Fibroblast of skin of scalp (primary cell): ENCODE measurements at regions not wholly inside any gene's neighbourhood (a gene's known extent, or its start where the extent isn't known, plus 50 kb on each side); places are given as distances from the start of the nearest gene placed in this dataset.
A peak's percentile ranks its signal among the peaks of the same experiment; 100 is the strongest.

Source experiments
- DNase-seq: peaks from one replicate; pipeline ENCODE4 v3.0.0-alpha.2; 2013

DNA sequence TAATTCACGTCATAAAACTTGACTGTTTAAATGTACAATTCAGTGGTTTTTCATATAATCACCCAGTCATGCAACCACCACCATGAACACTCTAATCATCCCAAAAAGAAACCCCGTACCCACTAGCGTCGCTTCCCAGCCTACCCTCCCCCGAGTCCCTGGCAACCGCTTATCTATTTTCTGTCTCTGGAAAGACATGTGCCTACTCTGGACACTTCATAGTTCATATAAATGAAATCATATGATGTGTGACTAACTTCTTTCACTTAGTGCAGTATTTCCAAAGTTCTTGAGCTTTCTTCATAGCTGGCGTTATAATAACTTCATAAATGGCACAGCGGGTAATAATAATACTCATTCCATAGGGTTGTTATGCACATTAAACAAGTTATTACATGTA lies 215.2 kb downstream of the MYLK4 start:
- DNase-seq = no peak

DNA sequence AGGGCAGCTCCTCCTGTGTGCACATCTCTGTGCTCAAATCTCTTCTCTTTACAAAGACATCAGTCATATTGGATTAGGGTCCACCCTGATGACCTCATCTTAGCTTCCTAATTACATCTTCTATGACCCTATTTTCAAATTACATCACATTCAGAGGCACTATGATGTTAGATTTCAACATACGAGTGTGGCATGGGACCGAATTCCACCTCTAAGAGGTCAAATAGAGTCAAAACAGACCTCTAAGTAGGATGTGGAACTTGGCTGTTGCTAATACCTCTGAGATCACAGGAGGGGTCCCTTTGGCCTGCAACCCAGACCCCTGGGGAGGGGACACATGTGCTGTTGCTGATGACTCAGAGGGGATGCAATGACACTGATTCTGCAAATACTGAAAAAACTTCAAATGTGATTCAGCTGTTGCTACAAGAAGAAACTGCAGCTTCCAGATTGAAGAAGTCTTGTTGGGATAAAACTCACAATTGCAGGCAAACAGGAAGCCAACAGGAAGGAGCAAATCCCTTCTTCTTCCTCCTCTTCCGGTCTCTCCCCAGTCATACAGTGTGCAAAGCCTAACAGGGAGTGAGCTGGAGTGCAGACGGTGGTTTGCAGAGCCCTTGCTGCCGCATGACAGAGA lies 216.2 kb downstream of the MYLK4 start:
- DNase-seq = peak; percentile 83

DNA sequence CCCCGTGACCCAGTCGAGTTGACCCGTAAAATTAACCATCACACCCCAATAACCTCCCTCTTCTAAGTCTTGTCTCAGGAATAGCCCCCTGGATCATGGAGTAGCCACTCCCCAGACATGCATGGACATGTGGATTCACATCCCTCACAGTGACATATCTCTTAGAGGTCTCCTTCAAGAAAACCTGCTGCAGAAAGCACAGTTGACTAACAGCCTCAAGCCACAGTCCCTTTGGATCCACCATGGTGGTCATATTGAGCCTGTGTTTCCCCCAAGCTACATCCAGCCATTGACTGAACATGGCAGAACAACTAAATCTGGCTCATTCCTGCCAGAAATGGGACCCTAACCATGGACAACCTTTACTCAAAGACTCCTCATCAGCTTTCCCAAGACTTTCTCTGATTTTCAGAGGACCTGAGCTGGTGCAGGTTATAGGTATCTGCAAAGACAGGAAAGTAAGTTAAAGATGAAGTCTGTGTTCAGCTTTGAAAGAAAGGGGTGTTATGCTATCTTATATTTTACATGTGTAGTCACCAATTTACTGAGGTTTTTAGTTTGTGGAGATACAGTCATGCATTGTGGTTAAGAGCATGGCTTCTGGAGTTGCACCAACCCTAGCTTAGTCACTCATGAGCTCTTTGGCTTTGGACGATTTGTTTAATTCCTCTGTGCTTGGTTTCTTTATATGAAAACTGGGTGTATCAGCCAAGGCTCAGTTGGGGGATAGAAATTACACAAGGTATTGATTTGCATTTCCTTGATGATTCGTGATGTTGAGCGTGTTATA lies 219.1 kb downstream of the MYLK4 start:
- peak; percentile 95 for DNase-seq

DNA sequence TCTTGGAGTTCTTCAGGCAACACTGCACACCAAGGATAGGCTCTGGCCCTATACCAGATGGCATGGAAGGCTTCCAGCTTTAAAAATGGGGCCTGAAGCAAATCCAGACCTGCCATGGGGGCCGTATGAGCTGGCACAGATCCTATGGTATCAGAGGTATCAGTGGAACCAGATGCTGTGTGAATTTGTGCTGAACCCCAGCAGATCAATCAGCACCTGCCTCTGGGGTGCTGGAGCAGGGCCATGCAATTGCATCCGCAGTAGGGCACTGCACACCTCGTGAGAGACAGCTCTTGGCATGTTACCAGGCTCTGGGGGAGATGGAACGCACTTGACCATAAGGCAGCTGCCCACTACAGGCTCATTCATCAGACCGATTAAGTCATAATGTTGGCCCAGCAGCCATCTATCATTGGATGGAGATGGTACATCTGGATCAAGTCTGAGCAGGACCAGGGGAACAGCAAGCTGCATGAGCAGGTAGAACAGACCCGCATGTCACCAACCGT lies 221.5 kb downstream of the MYLK4 start:
- no peak for DNase-seq

DNA sequence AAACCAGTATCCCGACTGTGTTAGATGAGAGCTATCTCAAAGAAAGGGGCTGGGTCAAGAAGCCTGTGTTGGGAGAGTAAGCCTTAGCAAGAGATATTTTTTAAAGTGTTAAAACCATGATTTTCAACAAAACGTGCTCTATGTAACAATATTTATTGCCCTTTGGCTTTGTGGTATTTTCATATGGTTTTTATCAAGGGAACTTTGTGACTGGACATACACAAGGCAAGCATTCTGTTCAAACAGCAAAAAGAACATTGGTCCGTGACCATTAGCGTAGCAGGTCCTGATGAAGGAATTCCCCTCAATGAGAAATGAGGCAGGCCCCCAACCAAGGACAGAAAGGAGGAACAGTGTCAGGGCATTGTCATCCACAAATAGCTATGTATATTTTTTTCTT lies 222.6 kb downstream of the MYLK4 start:
- no peak for DNase-seq

DNA sequence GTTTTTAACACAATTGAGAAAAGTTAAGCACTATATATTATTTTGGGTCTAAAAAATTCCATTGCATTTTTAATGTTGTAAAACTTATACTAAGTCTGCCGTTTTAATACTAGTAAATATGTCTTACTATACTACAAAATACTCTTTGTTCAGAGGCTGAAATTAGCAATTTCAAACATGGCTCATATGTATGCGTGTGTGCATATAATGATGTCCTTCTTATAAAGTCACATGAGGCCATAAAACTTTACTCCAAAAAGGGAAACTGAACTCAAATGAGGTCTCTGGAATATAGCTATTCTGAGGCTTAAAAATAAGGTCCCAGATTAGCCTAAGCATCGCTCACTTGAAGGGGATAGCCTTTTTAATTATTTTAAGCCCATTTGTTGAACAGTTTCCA lies 224.0 kb downstream of the MYLK4 start:
- no peak for DNase-seq

DNA sequence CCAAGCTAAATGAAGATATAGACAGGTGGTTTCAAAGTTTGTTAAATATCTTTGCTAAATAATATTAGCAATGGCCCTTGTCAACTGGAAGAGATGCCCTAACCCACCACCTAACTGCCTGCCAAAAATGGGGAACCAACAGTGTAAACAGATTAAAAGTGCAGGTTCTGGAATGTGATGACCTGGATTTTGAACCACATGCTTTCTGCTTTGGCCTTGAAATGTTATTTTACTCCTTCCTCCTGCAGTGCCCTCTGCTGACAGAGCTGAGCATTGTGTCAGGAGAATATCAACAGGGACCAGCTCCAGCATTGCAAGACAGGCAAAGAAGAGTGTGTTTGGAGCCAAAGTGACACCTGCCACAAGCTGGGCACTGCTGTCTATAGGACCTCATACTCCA lies 226.6 kb downstream of the MYLK4 start:
- no peak for DNase-seq

DNA sequence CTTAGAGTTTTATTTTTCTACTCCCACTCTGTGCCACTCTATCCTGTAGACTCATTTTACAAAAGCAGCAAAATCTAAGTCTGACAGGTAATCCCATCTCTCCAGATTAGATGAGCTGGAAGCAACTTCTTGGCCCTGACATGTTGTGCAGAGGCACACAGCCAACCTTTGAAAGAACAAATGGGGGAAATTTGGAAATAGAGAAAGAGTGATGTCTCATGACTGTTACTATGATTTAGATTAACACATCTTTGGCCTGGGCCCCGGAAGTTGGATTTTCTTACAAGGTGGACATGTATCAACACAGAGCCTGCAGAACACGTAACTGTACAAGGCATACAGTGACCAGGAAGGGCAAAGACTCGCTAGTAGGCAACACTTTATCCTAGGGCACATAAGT lies 227.7 kb downstream of the MYLK4 start:
- DNase-seq = no peak

DNA sequence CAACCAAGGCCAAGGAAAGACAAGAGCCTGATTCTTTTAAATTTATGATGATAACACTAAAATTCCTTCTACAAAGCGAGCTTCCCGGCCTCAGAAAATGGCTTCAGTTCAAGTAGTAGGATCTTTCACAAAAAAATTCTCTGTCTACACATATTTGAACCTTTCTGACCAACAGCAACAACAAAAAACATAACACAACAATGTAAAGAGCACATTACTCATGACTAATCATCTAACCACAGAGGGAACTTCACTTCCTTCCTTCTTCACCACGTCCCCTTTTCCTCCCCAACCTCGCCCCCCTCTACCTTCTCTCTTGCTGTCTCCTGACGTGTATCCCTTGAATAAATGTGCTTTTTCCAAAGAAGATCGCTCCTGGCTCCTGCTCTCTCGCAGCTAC lies 228.2 kb downstream of the MYLK4 start:
- peak; percentile 70 for DNase-seq

DNA sequence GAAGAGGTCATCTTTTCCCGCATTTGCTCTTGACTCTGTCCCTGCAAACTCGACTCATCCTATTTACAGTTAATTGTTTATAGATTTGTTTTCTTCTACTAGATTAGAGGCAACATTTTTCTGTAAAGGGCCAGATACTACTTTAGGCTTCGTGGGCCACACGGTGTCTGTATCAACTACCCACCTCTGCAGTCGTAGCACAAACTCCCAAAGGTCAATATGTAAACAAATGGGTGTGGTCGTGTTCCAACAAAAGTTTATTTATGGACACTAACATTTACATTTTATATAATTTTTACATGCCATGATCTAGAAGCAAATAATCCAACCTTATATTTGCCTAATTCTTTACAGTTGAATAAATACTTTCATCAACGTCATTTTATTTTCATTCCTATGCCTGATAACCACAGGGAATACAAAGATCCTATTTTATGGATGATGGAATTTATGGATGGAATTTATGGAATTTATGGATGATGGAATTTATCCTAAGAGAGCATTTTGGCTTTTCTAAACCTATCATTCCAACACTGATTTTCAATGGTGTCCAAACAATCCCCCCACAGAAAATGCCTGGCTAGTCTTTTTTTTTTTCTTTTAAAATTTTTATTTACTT lies 232.8 kb downstream of the MYLK4 start:
- peak; percentile 90 for DNase-seq

DNA sequence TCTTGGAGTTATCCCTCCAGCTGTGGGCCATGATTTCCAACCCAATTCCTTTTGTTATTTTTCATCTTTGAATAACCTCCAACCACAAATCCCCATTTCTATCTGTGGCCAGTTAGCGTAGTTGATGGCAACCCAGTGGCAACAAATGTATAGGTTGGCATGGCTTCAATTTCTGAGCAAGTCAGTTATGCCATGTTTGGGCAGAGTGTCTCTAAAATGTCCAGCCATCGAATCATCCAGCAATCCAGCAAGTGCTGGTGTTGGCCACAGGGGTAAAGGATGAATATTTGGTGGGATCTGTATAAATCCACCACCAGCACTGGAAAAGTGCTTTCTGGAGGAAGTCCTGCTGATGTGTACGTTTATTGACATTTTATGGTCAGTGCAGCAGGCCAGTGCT lies 233.3 kb downstream of the MYLK4 start:
- DNase-seq = peak; percentile 90

DNA sequence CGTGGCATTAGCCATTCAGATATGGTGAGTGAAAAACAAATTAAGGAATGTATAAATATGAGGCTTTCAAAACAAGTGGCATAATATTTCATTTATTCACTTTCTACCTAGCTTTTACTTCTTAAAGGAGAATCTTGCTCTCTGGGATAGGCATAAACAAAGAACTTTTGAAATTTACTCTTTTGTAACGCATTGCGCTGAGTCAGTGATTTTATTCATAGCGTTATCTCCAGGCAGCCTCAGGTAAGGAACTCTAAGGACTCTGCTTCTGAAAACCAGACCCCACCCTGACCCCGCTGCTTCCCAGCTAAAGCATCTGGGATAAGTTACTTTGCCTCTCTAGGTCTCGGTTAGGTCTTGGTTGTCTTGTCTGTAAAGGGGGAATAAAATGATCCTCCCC lies 234.7 kb downstream of the MYLK4 start:
- no peak for DNase-seq

DNA sequence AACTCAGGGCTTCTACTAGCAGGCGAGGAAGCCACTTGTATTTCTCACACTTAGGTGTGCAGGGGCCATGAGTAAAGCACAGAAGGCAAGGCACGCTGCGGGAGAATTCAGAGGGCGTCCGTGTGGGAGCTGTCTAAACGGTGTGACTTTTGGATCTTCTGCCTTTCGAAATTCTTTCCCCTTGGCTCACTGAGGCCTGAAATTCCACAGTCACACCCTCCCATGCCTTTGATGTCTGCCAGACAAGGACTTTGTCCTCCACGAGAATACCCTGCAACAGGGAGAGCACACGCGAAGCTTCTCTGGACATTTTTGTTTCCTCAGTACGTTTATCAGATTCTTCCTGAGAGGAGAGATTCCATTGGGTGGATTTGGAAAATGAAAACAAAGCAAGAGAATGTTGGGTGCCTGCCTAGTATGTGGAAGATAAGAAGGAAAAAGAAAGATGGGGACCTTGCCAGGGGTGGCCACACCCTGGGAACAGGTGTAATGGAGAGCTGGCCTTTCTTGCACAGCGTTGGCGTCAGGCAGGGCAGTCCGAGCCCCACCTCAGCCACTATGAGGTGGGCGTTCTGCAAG lies 235.7 kb downstream of the MYLK4 start:
- DNase-seq = no peak

DNA sequence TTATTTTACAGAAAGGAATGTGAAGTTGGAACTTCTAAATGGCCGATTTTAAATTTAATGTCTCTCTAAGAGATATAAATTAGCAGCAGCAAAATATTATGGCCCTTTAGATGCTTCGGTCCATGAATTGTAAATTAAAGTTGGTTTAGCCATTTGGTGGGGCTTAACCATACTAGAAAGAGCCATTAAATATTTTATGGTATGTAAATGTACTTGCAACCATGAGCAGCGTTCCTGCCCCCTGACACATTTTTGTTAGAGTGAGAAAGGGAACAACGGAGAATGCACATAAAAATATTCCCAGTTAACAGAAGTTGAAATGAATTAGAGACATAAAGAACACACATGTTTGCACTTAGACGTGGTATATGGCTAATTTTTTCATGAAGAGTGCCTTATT lies 237.9 kb downstream of the MYLK4 start:
- DNase-seq = no peak

DNA sequence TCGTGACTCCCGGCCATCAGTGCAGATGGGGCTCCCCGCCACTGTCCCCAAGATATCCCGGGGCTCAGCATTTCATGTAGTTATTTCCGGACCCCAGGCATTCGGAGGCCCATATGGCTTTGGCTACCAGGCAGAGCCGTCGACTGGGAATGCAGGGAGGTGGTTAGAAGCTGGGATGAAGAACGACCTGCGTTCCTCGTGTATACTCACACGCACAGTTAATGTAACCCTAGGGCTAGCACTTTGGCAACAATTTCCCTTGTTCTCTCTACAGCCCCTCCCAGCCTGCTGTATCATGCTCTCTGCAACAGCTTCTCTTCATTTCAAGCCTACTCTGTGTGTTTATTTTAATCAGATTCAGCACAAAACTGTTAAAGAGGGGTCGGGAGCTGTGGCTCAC lies 240.4 kb downstream of the MYLK4 start:
- DNase-seq = no peak

DNA sequence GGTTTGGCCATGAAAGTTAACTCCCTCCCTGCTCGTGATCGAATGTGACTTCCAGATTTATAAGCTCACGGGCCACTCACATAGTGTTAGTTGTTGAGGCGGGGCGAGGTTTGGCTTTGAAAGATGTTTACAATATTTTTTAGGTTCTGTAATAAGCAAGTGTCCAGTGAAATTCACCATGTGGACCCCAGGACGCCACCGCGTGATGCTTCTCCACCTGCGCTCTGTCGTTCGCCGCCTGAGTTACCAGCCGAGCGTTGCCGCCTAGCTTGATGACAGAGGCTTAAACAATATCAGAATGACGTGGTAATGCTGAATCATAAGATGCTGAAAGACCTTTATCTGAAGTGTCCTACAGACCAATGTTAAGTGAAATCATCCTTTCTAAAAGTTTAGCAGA lies 241.0 kb downstream of the MYLK4 start:
- no peak for DNase-seq

DNA sequence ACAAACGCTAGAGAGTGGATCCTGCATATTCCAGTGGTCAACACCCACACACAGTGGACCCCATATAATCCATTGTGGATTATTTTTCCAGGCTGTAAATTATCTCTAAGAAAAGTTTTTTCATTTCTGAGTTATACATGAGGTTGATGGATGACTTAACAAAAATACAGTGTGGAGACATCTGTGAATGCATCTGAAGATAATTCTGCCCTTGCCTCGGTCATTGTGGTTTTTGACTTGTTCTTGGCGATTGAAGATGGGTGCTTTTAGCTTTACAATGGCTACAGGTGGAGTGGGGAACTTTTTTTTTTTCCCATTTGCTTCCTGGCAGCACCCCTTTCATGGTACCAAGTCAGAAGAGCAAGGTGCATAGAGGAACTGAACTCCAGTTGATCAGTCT lies 242.7 kb downstream of the MYLK4 start:
- no peak for DNase-seq

DNA sequence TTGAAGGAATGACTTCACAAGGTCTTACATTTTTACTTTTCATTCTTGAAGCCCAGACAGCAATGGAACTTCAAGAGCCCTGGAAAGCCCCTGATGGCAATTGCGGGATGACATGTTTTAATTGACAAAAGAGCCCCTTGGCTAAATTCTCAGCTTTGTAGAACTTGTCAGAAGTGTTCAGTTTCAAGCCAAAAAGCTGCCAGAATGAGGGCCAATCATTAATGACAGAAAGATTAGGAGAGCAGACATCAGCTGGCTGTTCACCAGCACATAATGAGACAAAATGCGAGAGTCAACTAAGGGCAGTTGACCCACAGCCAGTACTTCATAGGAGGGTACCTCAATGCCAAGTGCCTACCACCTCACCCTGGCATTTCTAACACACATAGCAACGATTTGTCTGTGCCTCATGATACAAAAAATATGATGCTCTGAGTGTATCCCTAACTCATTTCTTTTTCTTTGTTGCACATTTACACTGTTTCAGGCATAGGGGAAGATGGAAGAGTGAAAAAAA lies 243.1 kb downstream of the MYLK4 start:
- no peak for DNase-seq

DNA sequence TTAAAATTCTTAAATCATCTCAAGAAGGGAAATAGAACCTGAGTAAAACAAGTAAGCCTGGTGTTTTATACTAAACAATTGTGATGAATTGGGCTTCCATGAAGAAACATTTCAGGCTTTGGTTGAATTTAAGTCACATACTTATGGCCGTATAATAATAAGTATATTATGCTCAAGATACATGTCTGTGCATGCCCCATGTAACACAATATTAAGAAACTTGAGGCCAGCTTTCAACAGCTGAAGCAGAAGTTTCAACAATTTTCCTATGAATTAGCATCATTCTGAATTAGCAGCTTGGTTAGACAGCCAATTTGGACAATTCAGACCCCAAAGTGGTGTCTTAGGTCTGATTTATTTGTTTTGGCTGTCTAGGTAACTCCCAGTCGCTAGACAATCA lies 243.7 kb downstream of the MYLK4 start:
- no peak for DNase-seq

DNA sequence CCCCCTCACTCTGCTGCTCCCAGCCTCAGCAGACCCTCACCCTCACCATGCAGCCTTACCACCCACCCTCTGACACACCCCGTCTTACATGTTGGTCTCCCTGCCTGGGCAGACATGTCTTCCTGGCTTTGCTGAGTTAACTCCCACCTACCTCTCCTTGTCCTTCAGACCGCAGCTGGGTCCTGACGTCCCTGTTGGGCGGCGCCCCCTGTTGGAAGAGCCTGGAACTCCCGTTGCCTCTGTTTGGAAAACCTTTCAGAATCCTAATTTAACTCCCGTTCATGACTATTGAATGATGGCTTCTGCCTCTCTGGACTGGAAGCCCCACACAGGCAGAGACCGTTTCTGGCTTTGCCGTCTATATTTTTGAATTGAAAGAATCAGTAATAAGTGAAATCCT lies 245.1 kb downstream of the MYLK4 start:
- no peak for DNase-seq

DNA sequence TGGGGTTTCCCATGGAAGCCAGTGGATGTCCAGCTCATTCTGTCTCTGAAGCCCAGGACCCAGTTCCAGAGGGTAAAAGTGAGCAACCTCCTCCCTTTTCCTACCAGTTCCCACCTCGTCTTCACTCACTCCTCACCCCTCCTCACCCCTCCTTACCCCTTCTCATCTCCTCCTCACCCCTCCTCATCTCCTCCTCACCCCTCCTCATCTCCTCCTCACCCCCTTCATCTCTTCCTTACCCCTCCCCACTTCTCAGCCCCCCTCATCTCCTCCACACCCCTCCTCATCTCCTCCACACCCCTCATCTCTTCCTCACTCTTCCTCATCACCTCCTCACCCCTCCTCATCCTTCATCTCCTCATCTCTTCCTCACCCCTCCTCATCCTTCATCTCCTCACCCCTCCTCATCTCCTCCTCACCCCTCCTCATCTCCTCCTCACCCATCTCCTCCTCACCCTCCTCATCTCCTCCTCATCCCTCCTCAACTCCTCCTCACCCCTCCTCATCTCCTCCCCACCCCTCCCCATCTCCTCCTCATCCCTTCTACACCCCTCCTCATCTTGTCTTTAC lies 246.1 kb downstream of the MYLK4 start:
- no peak for DNase-seq

DNA sequence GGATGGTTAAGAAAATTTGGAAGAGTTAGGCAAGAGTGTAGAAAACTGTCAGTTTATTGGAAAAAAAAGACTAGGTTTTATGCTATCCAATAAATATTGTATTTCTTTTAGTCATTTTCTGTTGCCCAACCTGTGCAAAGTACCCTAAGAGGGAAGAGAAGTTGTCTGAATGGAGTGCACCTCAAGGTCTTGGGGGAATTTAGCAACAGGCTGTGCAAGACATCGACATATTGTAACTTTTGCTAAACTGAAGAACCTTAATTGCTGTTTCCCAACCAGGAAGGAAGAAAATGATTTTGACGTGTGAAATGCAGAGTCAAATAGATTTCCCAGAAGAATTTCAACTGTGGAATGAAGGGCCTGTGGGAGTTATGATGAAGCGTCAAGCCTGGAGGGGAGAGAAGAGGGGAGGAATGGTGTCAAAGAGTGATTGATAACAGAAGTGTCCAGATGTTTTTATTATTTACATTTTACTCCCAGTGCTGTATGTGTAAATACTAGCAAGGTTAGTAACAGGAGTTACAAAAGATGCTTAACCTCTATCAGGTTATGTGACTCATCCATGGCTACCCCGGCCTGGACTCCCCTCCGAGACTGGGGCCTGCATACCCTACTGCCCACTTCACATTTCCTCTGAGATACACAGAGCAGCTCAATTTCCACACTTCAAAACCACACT lies 246.8 kb downstream of the MYLK4 start:
- peak; percentile 91 for DNase-seq
